ENCODE measurements at regions not wholly inside any gene's neighbourhood (a gene's known extent, or its start where the extent isn't known, plus 50 kb on each side); places are given as distances from the start of the nearest gene placed in this dataset.

DNA sequence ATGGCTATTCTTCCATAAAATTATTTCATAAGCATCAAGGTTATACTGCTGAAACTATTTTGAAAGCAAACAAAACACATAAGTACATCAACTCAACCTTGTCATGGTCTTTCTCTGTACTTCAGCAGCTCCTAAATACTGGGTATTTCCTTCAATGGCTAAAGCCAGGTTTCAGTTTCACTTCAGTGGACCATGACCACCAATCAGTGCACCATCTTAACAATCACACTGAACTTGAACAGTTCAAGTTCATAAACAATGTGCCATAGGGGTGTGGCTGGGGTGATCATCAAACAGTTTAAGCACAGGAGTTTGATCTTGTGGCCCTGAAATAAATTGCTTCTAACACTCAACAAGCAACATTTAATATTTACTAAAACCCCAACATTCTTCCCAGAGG is 124.1 kb upstream of the FIGN start:
- H3K27ac ChIP-seq (ENCODE audit: low read depth, low read length): no peak overlapping the region
- H3K36me3 ChIP-seq (ENCODE audit: control insufficient read depth in 3 of 3, insufficient read depth in 3 of 3, low read length in 3 of 3): no peaks in the 10 kb centered on the region
- H3K4me1 ChIP-seq (ENCODE audit: control insufficient read depth in 3 of 3, insufficient read depth in 3 of 3, low read length in 3 of 3): no peaks in the 10 kb centered on the region
- no peaks in the 10 kb centered on the region for H3K9me3 ChIP-seq (ENCODE audit: control insufficient read depth in 3 of 3, low read length in 3 of 3)
- H3K27me3 ChIP-seq (ENCODE audit: control insufficient read depth in 3 of 3, insufficient read depth in 3 of 3, low read length in 3 of 3): no peaks in the 10 kb centered on the region
- no peak overlapping the region for H3K9ac ChIP-seq (ENCODE audit: low read depth in 1 of 3, low read length in 3 of 3)
- no peak overlapping the region for H3K4me3 ChIP-seq (ENCODE audit: low read length in 3 of 3)

- H3K4me1 ChIP-seq (ENCODE audit: control insufficient read depth in 3 of 3, insufficient read depth in 3 of 3, low read length in 3 of 3): no peaks in the 10 kb centered on the region
- no peaks in the 10 kb centered on the region for H3K36me3 ChIP-seq (ENCODE audit: control insufficient read depth in 3 of 3, insufficient read depth in 3 of 3, low read length in 3 of 3)
- no peaks in the 10 kb centered on the region for H3K27me3 ChIP-seq (ENCODE audit: control insufficient read depth in 3 of 3, insufficient read depth in 3 of 3, low read length in 3 of 3)
- no peak overlapping the region for H3K4me3 ChIP-seq (ENCODE audit: low read length in 3 of 3)
- no peak overlapping the region for H3K27ac ChIP-seq (ENCODE audit: low read depth, low read length)
- no peak overlapping the region for H3K9ac ChIP-seq (ENCODE audit: low read depth in 1 of 3, low read length in 3 of 3)
- H3K9me3 ChIP-seq (ENCODE audit: control insufficient read depth in 3 of 3, low read length in 3 of 3): no peaks in the 10 kb centered on the region
Observed at GRCh38 chr2:163856941-163857340, 121.1 kb upstream of the FIGN start.

GRCh38 chr2:163852616-163853015 is 116.8 kb upstream of the FIGN start:
- H3K27me3 ChIP-seq (ENCODE audit: control insufficient read depth in 3 of 3, insufficient read depth in 3 of 3, low read length in 3 of 3): no peaks in the 10 kb centered on the region
- H3K9me3 ChIP-seq (ENCODE audit: control insufficient read depth in 3 of 3, low read length in 3 of 3): no peaks in the 10 kb centered on the region
- no peak overlapping the region for H3K4me3 ChIP-seq (ENCODE audit: low read length in 3 of 3)
- H3K27ac ChIP-seq (ENCODE audit: low read depth, low read length): no peak overlapping the region
- no peaks in the 10 kb centered on the region for H3K36me3 ChIP-seq (ENCODE audit: control insufficient read depth in 3 of 3, insufficient read depth in 3 of 3, low read length in 3 of 3)
- no peaks in the 10 kb centered on the region for H3K4me1 ChIP-seq (ENCODE audit: control insufficient read depth in 3 of 3, insufficient read depth in 3 of 3, low read length in 3 of 3)
- no peak overlapping the region for H3K9ac ChIP-seq (ENCODE audit: low read depth in 1 of 3, low read length in 3 of 3)

- no peak overlapping the region for H3K27ac ChIP-seq (ENCODE audit: low read depth, low read length)
- H3K9ac ChIP-seq (ENCODE audit: low read depth in 1 of 3, low read length in 3 of 3): no peak overlapping the region
- no peaks in the 10 kb centered on the region for H3K9me3 ChIP-seq (ENCODE audit: control insufficient read depth in 3 of 3, low read length in 3 of 3)
- no peak overlapping the region for H3K4me3 ChIP-seq (ENCODE audit: low read length in 3 of 3)
- H3K27me3 ChIP-seq (ENCODE audit: control insufficient read depth in 3 of 3, insufficient read depth in 3 of 3, low read length in 3 of 3): no peaks in the 10 kb centered on the region
- H3K4me1 ChIP-seq (ENCODE audit: control insufficient read depth in 3 of 3, insufficient read depth in 3 of 3, low read length in 3 of 3): no peaks in the 10 kb centered on the region
- H3K36me3 ChIP-seq (ENCODE audit: control insufficient read depth in 3 of 3, insufficient read depth in 3 of 3, low read length in 3 of 3): no peaks in the 10 kb centered on the region
Observed at GRCh38 chr2:163849756-163850435, 114.1 kb upstream of the FIGN start.

DNA sequence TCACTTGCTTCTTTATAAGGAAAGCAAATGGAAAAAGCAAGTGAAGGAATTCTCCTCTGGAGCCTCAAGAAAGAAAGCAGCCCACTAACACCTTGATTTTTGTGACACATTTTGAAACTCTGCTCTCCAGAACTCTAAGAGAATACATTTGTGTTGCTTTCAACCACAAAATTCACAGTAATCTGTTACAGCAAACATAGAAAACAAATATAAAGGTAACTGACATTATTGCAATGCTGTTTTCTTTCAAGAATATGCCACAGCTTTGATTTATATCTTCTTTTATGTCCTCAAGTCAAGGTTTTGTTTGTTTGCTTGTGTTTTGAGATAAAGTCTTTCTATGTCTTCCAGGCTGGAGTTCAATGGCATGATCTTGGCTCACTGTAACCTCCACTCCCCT is 103.1 kb upstream of the FIGN start:
- Histone ChIP-seq H3K4me1 (ENCODE audit: control insufficient read depth in 3 of 3, insufficient read depth in 3 of 3, low read length in 3 of 3) (no peaks in the 10 kb centered on the region), H3K4me3 (ENCODE audit: low read length in 3 of 3) (no peak overlapping the region), H3K9me3 (ENCODE audit: control insufficient read depth in 3 of 3, low read length in 3 of 3) (no peaks in the 10 kb centered on the region), H3K27me3 (ENCODE audit: control insufficient read depth in 3 of 3, insufficient read depth in 3 of 3, low read length in 3 of 3) (no peaks in the 10 kb centered on the region), H3K9ac (ENCODE audit: low read depth in 1 of 3, low read length in 3 of 3) (no peak overlapping the region), H3K27ac (ENCODE audit: low read depth, low read length) (no peak overlapping the region), H3K36me3 (ENCODE audit: control insufficient read depth in 3 of 3, insufficient read depth in 3 of 3, low read length in 3 of 3) (no peaks in the 10 kb centered on the region)

DNA sequence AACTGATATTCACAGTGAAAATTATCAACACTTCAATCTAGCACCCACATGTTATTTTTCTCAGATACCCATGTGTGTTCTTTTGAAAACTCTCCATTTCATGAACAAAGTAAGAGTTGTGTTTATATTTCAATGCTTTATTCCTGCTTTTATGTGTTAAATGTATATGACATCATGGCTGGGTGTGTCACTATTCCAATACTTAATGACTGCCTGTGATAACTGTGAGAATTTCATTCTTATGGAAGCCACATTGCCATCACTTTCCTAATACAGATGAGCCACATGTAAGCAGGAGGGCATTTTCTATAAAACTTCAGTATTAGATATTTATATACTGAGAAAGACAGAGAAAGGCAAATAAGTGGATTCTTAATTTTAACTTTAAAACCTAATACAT is 100.4 kb upstream of the FIGN start:
- H3K27ac ChIP-seq (ENCODE audit: low read depth, low read length): no peak overlapping the region
- no peak overlapping the region for H3K4me3 ChIP-seq (ENCODE audit: low read length in 3 of 3)
- no peaks in the 10 kb centered on the region for H3K4me1 ChIP-seq (ENCODE audit: control insufficient read depth in 3 of 3, insufficient read depth in 3 of 3, low read length in 3 of 3)
- H3K27me3 ChIP-seq (ENCODE audit: control insufficient read depth in 3 of 3, insufficient read depth in 3 of 3, low read length in 3 of 3): no peaks in the 10 kb centered on the region
- no peaks in the 10 kb centered on the region for H3K36me3 ChIP-seq (ENCODE audit: control insufficient read depth in 3 of 3, insufficient read depth in 3 of 3, low read length in 3 of 3)
- no peak overlapping the region for H3K9ac ChIP-seq (ENCODE audit: low read depth in 1 of 3, low read length in 3 of 3)
- H3K9me3 ChIP-seq (ENCODE audit: control insufficient read depth in 3 of 3, low read length in 3 of 3): no peaks in the 10 kb centered on the region

- no peak overlapping the region for H3K27ac ChIP-seq (ENCODE audit: low read depth, low read length)
- H3K9me3 ChIP-seq (ENCODE audit: control insufficient read depth in 3 of 3, low read length in 3 of 3): no peaks in the 10 kb centered on the region
- no peak overlapping the region for H3K9ac ChIP-seq (ENCODE audit: low read depth in 1 of 3, low read length in 3 of 3)
- no peak overlapping the region for H3K4me3 ChIP-seq (ENCODE audit: low read length in 3 of 3)
- no peaks in the 10 kb centered on the region for H3K27me3 ChIP-seq (ENCODE audit: control insufficient read depth in 3 of 3, insufficient read depth in 3 of 3, low read length in 3 of 3)
- no peaks in the 10 kb centered on the region for H3K36me3 ChIP-seq (ENCODE audit: control insufficient read depth in 3 of 3, insufficient read depth in 3 of 3, low read length in 3 of 3)
- H3K4me1 ChIP-seq (ENCODE audit: control insufficient read depth in 3 of 3, insufficient read depth in 3 of 3, low read length in 3 of 3): no peaks in the 10 kb centered on the region
Observed at GRCh38 chr2:163834841-163835240, 99.0 kb upstream of the FIGN start.

DNA sequence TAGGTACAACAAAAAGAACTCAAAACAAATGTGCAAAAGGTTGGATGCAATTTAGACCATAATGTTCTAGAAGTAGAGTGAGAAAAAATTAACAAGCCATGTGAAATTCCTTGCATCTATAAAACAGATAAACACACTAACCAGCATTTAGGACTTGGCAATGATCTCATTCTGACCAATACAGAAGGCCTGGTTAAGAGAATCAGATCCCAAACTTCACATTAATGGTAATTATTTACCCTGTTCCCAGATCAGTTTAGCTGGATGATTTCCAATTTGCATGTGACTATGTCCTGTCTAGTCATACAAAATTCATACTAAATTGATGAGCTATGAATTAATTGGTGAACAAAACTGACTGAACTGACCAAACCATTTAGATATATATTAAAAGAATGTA is 98.4 kb upstream of the FIGN start:
- no peak overlapping the region for H3K27ac ChIP-seq (ENCODE audit: low read depth, low read length)
- H3K4me1 ChIP-seq (ENCODE audit: control insufficient read depth in 3 of 3, insufficient read depth in 3 of 3, low read length in 3 of 3): no peaks in the 10 kb centered on the region
- H3K27me3 ChIP-seq (ENCODE audit: control insufficient read depth in 3 of 3, insufficient read depth in 3 of 3, low read length in 3 of 3): no peaks in the 10 kb centered on the region
- no peak overlapping the region for H3K9ac ChIP-seq (ENCODE audit: low read depth in 1 of 3, low read length in 3 of 3)
- H3K36me3 ChIP-seq (ENCODE audit: control insufficient read depth in 3 of 3, insufficient read depth in 3 of 3, low read length in 3 of 3): no peaks in the 10 kb centered on the region
- H3K4me3 ChIP-seq (ENCODE audit: low read length in 3 of 3): no peak overlapping the region
- no peaks in the 10 kb centered on the region for H3K9me3 ChIP-seq (ENCODE audit: control insufficient read depth in 3 of 3, low read length in 3 of 3)

- Histone ChIP-seq H3K27ac (ENCODE audit: low read depth, low read length) (no peak overlapping the region), H3K27me3 (ENCODE audit: control insufficient read depth in 3 of 3, insufficient read depth in 3 of 3, low read length in 3 of 3) (no peaks in the 10 kb centered on the region), H3K9me3 (ENCODE audit: control insufficient read depth in 3 of 3, low read length in 3 of 3) (no peaks in the 10 kb centered on the region), H3K4me1 (ENCODE audit: control insufficient read depth in 3 of 3, insufficient read depth in 3 of 3, low read length in 3 of 3) (no peaks in the 10 kb centered on the region), H3K36me3 (ENCODE audit: control insufficient read depth in 3 of 3, insufficient read depth in 3 of 3, low read length in 3 of 3) (no peaks in the 10 kb centered on the region), H3K4me3 (ENCODE audit: low read length in 3 of 3) (no peak overlapping the region), H3K9ac (ENCODE audit: low read depth in 1 of 3, low read length in 3 of 3) (no peak overlapping the region)
Observed at GRCh38 chr2:163828771-163829170, 93.0 kb upstream of the FIGN start.

GRCh38 chr2:163822033-163822432 is 86.2 kb upstream of the FIGN start:
- Histone ChIP-seq H3K36me3 (ENCODE audit: control insufficient read depth in 3 of 3, insufficient read depth in 3 of 3, low read length in 3 of 3) (no peaks in the 10 kb centered on the region), H3K27ac (ENCODE audit: low read depth, low read length) (no peak overlapping the region), H3K9me3 (ENCODE audit: control insufficient read depth in 3 of 3, low read length in 3 of 3) (peaks cover 0 to 4% (median 0%) of the 10 kb centered on the region in 3 donors), H3K27me3 (ENCODE audit: control insufficient read depth in 3 of 3, insufficient read depth in 3 of 3, low read length in 3 of 3) (no peaks in the 10 kb centered on the region), H3K9ac (ENCODE audit: low read depth in 1 of 3, low read length in 3 of 3) (no peak overlapping the region), H3K4me3 (ENCODE audit: low read length in 3 of 3) (no peak overlapping the region), H3K4me1 (ENCODE audit: control insufficient read depth in 3 of 3, insufficient read depth in 3 of 3, low read length in 3 of 3) (no peaks in the 10 kb centered on the region)

Measured in skeletal muscle tissue (tissue), 3 donors.